Progenitor cell of endocrine pancreas (in vitro differentiated cells): ENCODE measurements at regions not wholly inside any gene's neighbourhood (a gene's known extent, or its start where the extent isn't known, plus 50 kb on each side); places are given as distances from the start of the nearest gene placed in this dataset.
"Not testable (repeated sequence)": the region's sequence is repeated elsewhere in the genome, so short reads cannot be mapped to it uniquely, and the experiment has no call there.

Source experiments
- DNase-seq: peaks from one replicate; pipeline ENCODE4 v3.0.0; 2021; ENCODE audit warnings: low spot score; ENCODE audit not compliant: unreplicated experiment
- H3K27ac Mint-ChIP-seq: 2 replicates; pipeline ENCODE4 v1.8.0; 2021; ENCODE audit warnings: mild to moderate bottlenecking, moderate library complexity, mixed read lengths
- H3K27me3 Mint-ChIP-seq: 2 replicates; pipeline ENCODE4 v1.8.0; 2021; ENCODE audit warnings: mixed read lengths
- H3K36me3 Mint-ChIP-seq: 2 replicates; pipeline ENCODE4 v1.8.0; 2022; ENCODE audit warnings: mixed read lengths; ENCODE audit not compliant: insufficient read depth
- H3K4me1 Mint-ChIP-seq: 2 replicates; pipeline ENCODE4 v1.8.0; 2021; ENCODE audit warnings: low read depth, mixed read lengths
- H3K4me3 Mint-ChIP-seq: 2 replicates; pipeline ENCODE4 v1.8.0; 2021; ENCODE audit warnings: low read depth, mild to moderate bottlenecking, moderate library complexity, mixed read lengths
- H3K9me3 Mint-ChIP-seq: 2 replicates; pipeline ENCODE4 v1.8.0; 2021; ENCODE audit warnings: low read depth, mixed read lengths
- CTCF ChIP-seq: fragments of 200-600 bp; sonication (generic); IDR thresholded peaks from one replicate; pipeline ENCODE4 v1.5.0; 2021; ENCODE audit warnings: antibody characterized with exemption, mild to moderate bottlenecking; ENCODE audit not compliant: unreplicated experiment

GRCh38 chr1:227508431-227508830 lies 54.9 kb upstream of the ZNF678 start:
- no peaks in the 10 kb centered on the region for H3K27me3 Mint-ChIP-seq

GRCh38 chr1:227506490-227507393 lies 56.6 kb upstream of the ZNF678 start:
- not testable (repeated sequence) for H3K27ac Mint-ChIP-seq

More at GRCh38 chr1:227508431-227508830, 54.9 kb upstream of the ZNF678 start:
- no peak for DNase-seq
- H3K27ac Mint-ChIP-seq: no peak overlapping the region
- no peak overlapping the region for H3K4me3 Mint-ChIP-seq
- no peak for TF ChIP-seq CTCF
- H3K36me3 Mint-ChIP-seq: no peaks in the 10 kb centered on the region
- H3K9me3 Mint-ChIP-seq: no peaks in the 10 kb centered on the region
- no peaks in the 10 kb centered on the region for H3K4me1 Mint-ChIP-seq

GRCh38 chr1:227496045-227496444 lies 67.3 kb upstream of the ZNF678 start:
- not testable (repeated sequence) for DNase-seq, H3K4me3 Mint-ChIP-seq, H3K9me3 Mint-ChIP-seq, H3K27ac Mint-ChIP-seq, H3K36me3 Mint-ChIP-seq, H3K27me3 Mint-ChIP-seq, H3K4me1 Mint-ChIP-seq

More at GRCh38 chr1:227506490-227507393, 56.6 kb upstream of the ZNF678 start:
- not testable (repeated sequence) for H3K36me3 Mint-ChIP-seq, H3K4me3 Mint-ChIP-seq, H3K4me1 Mint-ChIP-seq, H3K27me3 Mint-ChIP-seq, DNase-seq, H3K9me3 Mint-ChIP-seq

- DNase-seq, H3K4me3 Mint-ChIP-seq, H3K27ac Mint-ChIP-seq, H3K9me3 Mint-ChIP-seq, H3K27me3 Mint-ChIP-seq, H3K4me1 Mint-ChIP-seq, H3K36me3 Mint-ChIP-seq: not testable (repeated sequence)
Observed at GRCh38 chr1:227493863-227494551, 69.3 kb upstream of the ZNF678 start.

GRCh38 chr1:227490478-227490877 lies 72.9 kb upstream of the ZNF678 start:
- no peaks in the 10 kb centered on the region for H3K4me1 Mint-ChIP-seq
- H3K27me3 Mint-ChIP-seq: peaks cover 7% of the 10 kb centered on the region
- H3K27ac Mint-ChIP-seq: no peak overlapping the region
- H3K36me3 Mint-ChIP-seq: no peaks in the 10 kb centered on the region
- H3K4me3 Mint-ChIP-seq: no peak overlapping the region
- no peak for DNase-seq
- TF ChIP-seq CTCF: no peak
- H3K9me3 Mint-ChIP-seq: peaks cover 4% of the 10 kb centered on the region

GRCh38 chr1:227490001-227490400 lies 73.4 kb upstream of the ZNF678 start:
- H3K27ac Mint-ChIP-seq: no peak overlapping the region
- no peaks in the 10 kb centered on the region for H3K4me1 Mint-ChIP-seq
- H3K36me3 Mint-ChIP-seq: no peaks in the 10 kb centered on the region
- no peak for TF ChIP-seq CTCF
- H3K9me3 Mint-ChIP-seq: peaks cover 4% of the 10 kb centered on the region
- H3K4me3 Mint-ChIP-seq: no peak overlapping the region
- H3K27me3 Mint-ChIP-seq: peaks cover 7% of the 10 kb centered on the region
- no peak for DNase-seq
